NCI-H187 treated with DMSO at 0.1 percent for 48 hours (cell line): ENCODE measurements at regions not wholly inside any gene's neighbourhood (a gene's known extent, or its start where the extent isn't known, plus 50 kb on each side); places are given as distances from the start of the nearest gene placed in this dataset.
A peak's percentile ranks its signal among the peaks of the same experiment; 100 is the strongest.
"Not testable (repeated sequence)": the region's sequence is repeated elsewhere in the genome, so short reads cannot be mapped to it uniquely, and the experiment has no call there.

Experiments
- DNase-seq: peaks from one replicate; lab custom pipeline; 2025; lab: John Stamatoyannopoulos, UW

- DNase-seq: no peak
Observed at GRCh38 chr7:91463330-91463729, 199.1 kb downstream of the FZD1 start.

GRCh38 chr7:91465595-91466061 lies 201.4 kb downstream of the FZD1 start:
- no peak for DNase-seq

- no peak for DNase-seq
Observed at GRCh38 chr7:91468256-91468655, 204.0 kb downstream of the FZD1 start.

GRCh38 chr7:91473619-91474018 lies 209.4 kb downstream of the FZD1 start:
- no peak for DNase-seq

GRCh38 chr7:91474074-91474473 lies 209.8 kb downstream of the FZD1 start:
- no peak for DNase-seq

- DNase-seq: not testable (repeated sequence)
Observed at GRCh38 chr7:91480470-91480869, 216.2 kb downstream of the FZD1 start.

GRCh38 chr7:91491868-91492267 lies 227.6 kb downstream of the FZD1 start:
- no peak for DNase-seq

- no peak for DNase-seq
Observed at GRCh38 chr7:91492317-91492716, 228.1 kb downstream of the FZD1 start.

- no peak for DNase-seq
Observed at GRCh38 chr7:91492773-91493172, 228.5 kb downstream of the FZD1 start.

GRCh38 chr7:91494450-91494849 lies 230.2 kb downstream of the FZD1 start:
- DNase-seq: no peak

GRCh38 chr7:91496251-91496820 lies 232.1 kb downstream of the FZD1 start:
- no peak for DNase-seq

- DNase-seq: not testable (repeated sequence)
Observed at GRCh38 chr7:91497277-91497676, 233.0 kb downstream of the FZD1 start.

- DNase-seq: no peak
Observed at GRCh38 chr7:91503934-91504555, 239.8 kb downstream of the FZD1 start.

- no peak for DNase-seq
Observed at GRCh38 chr7:91504919-91505318, 240.7 kb downstream of the FZD1 start.

- not testable (repeated sequence) for DNase-seq
Observed at GRCh38 chr7:91506966-91507365, 242.7 kb downstream of the FZD1 start.

GRCh38 chr7:91511861-91512260 lies 247.6 kb downstream of the FZD1 start:
- not testable (repeated sequence) for DNase-seq

GRCh38 chr7:91512958-91513357 lies 248.7 kb downstream of the FZD1 start:
- DNase-seq: no peak

- no peak for DNase-seq
Observed at GRCh38 chr7:91514591-91514990, 250.4 kb downstream of the FZD1 start.

GRCh38 chr7:91515961-91516360 lies 251.7 kb downstream of the FZD1 start:
- DNase-seq: no peak

GRCh38 chr7:91517201-91517785 lies 253.1 kb downstream of the FZD1 start:
- DNase-seq: no peak

GRCh38 chr7:91518058-91518457 lies 253.8 kb downstream of the FZD1 start:
- no peak for DNase-seq

GRCh38 chr7:91519241-91520158 lies 255.3 kb downstream of the FZD1 start:
- peak; percentile 87 for DNase-seq

GRCh38 chr7:91520645-91521044 lies 256.4 kb downstream of the FZD1 start:
- DNase-seq: no peak
